ENCODE measurements at regions not wholly inside any gene's neighbourhood (a gene's known extent, or its start where the extent isn't known, plus 50 kb on each side); places are given as distances from the start of the nearest gene placed in this dataset.

DNA sequence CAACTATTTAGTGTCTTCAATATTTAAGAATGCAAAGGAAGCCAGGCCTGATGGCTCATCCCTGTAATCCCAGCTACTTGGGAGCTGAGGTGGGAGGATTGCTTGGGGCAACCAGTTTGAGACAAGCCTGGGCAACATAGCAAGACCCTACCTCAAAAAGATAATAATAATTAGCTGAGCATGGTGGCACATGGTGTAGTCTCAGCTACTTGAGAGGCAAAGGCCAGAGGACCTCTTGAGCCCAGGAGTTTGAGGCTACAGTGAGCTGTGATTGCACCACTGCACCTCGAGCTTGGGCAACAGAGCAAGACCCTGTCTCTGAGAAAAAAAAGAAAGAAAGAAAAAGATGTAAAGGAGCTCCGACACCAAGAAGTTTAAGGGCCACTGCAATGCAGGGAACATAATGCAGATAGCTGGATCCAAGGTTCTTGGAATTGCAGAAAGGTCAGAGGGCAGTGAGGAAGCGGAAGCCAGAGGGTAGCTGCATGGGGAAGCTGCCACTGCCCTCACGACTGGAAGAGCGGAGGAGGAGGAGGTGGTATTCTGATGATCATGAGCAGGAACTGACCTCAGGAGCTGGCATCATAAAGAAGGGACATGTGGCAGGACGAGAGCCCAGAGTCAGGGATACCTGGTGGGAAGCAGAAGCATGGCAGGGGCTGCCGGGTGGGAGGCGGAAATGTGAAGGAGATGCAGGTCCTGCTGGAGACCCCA, 60.2 kb upstream of the PODXL start:
- no peak for DNase-seq (ENCODE audit: low spot score)

DNA sequence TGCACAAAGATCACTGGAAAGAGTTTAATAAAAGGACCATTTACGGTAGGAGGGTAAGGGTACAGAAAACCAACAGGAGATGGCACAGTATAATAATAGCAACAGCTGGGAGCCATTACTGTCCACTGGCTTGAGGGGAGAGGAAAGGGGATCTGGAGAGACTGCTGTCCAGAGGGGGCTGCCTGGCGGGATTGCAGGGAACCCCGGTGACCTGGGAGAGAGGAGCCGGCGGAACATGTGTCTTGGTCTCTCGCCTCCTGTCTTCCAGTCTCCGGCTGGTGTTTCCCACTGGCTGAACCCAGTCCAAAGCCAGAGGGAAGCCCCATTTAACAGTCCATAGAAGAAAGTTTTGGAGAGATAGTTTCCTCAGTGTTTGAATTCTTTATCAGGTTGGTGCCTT, 57.5 kb upstream of the PODXL start:
- no peak for DNase-seq (ENCODE audit: low spot score)

DNA sequence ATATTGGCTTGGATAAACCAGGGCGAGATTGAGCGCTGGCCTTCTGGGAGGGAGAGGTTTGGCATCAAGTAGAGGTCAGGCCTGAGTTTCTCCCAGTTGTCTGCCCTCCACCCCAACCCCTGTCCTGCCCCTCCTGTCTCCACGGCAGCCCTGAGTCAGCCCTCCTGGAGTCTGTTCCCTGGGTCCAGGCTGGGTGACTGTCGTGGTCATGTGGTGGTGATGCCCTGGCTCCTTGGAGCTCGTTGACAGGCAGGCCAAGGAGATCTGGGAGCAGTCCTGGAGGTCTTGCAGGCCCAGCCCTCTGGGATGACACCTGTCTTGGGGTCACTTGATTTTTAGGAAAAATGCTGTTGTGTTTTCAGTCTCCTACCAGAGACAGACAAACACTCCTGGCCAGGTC, 53.6 kb upstream of the PODXL start:
- DNase-seq (ENCODE audit: low spot score), result no peak

DNA sequence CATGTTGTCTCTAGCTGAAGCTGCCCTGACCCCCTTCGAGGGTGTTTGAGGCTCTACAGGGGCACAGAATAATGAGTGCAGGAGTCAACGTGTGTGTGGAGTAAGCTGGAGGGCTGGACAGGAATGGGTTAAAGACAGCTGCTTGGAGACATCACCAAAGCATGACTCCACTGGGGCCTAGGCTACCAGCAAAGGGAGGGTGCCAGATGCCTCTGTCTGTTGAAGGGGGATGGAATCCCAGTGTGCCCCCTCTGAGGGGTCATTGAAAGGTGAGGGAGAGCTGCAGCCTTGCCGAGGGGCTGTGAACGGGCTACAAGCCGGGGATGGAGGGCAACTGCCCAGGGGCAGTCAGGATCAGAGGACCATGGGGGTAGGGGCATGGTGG, 51.7 kb upstream of the PODXL start:
- no peak for DNase-seq (ENCODE audit: low spot score)

DNA sequence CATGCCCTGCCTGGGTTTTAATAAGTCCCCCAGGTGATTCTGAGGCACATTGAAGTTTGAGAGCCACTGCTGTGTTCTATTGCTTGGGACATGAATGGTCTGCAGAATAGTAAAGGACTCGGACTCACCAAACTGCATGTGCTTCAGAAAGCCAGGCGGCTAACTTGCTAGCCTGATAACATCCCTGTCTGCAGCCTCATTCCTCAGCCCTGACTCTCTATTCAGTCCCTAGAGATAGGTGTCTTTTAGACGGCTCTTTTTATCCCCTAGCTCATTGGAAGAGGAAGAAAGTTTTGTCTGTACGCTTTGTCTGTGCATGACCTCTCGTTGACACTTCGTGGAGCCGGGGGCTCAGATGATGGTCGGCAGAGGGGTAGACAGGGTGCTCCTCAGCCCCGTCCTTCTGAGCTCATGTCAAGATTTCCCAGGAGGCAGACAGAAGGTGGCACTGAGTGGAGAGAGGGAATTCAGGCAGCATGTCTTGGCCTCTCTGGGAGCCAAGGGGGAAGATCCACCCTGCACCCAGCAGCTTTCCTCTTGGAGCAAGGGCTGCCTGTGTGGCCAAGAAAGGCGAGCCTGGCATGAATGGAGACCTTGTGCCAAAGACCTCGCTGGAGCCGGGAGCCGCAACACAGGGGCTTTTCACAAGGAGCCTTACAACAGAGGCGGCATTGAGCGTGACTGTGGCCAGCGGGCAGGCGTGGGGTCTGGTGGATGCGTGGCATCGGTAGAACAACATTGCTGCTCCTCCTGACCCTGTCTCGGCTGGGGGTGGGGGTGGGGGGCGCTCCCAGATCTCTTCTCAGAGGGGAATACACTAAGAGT, 51.1 kb upstream of the PODXL start:
- DNase-seq (ENCODE audit: low spot score), result no peak

DNA sequence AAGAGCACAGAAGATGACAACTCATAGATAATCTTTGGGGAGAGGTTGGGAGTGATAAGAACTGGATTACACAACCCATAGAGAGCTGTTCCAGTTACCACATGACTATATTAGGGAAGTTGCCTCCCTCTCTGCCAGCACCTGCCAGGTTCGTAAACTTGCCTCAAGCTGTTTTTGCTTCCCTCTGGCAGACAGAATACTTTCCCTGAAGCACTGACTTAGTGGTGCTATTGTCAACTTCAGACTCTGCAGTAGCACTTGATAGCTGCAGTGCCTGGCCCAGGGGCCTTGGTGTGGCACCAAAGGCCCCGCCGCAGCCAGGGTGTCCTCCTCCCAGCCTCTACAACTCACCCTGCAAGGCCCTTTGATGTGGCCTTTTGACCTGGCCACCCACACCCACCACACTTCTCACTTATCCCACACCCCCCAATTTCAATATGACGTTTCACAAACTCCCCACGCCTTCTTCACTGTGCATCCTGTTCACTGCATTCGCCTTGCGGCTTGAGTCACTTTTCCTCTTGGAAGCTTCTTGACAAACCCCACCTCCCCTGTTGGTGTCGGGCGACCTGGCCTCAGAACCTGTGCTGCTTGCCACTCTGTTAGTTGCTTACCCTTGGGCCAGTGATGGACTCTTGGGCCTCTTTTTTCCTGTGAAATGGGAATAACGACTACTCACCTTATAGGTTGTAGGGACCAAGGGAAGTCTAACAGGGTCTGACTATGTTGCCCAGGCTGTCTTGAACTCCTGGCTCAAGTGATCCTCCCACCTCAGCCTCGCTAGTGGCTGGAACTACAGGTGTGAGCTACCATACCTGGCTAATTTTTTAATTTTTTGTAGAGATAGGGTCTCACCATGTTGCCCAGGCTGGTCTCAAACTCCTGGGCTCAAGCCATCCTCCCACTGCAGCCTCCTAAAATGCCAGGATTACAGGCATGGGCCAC, 50.2 kb upstream of the PODXL start:
- no peak for DNase-seq (ENCODE audit: low spot score)
